GM13977 (cell line): ENCODE measurements at regions not wholly inside any gene's neighbourhood (a gene's known extent, or its start where the extent isn't known, plus 50 kb on each side); places are given as distances from the start of the nearest gene placed in this dataset.

ENCODE experiments used
- DNase-seq: peaks from one replicate; pipeline ENCODE4 v3.0.0; 2012; ENCODE audit warnings: low spot score
- CTCF ChIP-seq: IDR thresholded peaks from 2 replicates; pipeline ENCODE4 v1.5.1; 2012; ENCODE audit warnings: mild to moderate bottlenecking, control low read depth; ENCODE audit not compliant: insufficient read depth; ENCODE audit errors: extremely low read depth, missing control alignments
- in situ Hi-C: fragments of 300-500 bp; cut with MboI; formaldehyde crosslinking; loops from one replicate; pipeline ENCODE4 v1.12.0; 2022; ENCODE audit warnings: low sequenced_read_pairs, low pct_unique_long_range_greater_than_20kb, mixed read lengths, inconsistent platforms; ENCODE audit not compliant: unreplicated experiment

DNA sequence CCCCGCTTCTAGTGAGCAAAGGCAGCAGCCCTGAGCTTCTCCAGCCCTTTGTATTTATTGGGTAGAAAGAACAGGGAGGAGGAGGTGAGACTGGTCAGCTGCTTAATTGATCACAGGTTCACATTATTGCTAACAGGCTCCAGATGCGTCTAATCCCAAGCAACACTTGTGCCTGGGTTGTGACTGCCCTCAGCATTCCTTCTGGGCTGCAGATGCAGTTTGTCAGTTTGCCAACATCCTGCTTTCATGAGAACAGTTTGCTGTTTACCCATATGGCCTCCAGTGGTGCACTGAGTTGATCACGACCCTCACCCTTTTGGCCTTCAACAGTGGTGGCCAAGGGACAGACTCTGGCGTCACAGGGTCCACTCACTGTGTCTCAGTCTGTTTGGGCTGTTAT lies 159.5 kb upstream of the ZNF516 start:
- in situ Hi-C loops = no loop called here

DNA sequence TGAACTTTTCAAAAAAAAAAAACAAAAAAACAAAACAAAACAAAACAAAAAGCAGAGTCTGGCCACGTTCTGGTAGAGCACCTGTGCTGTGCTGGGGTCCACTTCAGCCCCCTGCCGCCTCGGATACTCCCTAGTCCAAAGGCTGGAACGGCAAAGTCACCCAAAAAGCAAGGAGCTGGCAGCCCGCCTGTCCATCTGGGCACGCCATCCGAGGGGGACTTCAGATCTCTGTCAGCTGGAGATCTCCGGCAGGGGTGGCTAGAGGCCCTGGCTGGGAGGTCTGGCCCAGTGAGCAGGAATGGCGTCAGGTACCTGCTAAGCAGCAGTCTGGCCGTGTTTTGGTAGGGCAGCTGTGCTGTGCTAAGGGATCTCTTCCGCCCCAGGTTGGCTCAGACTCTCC lies 152.3 kb upstream of the ZNF516 start:
- in situ Hi-C loops = no loop called here
- no peak for TF ChIP-seq CTCF
- no peak for DNase-seq

More for the DNA sequence above, 159.5 kb upstream of the ZNF516 start:
- no peak for DNase-seq
- TF ChIP-seq CTCF = no peak

DNA sequence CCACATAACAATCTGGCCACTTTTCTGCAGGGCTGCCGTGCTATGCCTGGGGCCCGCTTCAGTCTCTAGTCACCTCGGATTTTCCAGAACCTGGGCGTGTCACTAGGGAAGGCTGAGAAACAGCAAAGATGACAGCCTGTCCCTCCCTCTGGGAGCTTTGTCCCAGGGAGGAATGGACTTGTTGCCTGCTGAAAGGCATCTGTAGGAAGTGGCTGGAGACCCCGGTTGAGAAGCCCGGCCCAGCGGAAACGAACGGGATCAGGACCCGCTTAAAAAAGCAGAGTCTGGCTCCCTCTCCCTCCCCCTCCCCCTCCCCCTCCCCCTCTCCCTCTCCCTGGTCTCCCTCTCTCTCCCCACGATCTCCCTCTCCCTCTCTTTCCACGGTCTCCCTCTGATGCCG lies 149.5 kb upstream of the ZNF516 start:
- no peak for TF ChIP-seq CTCF
- in situ Hi-C loops = no loop called here
- DNase-seq = no peak

DNA sequence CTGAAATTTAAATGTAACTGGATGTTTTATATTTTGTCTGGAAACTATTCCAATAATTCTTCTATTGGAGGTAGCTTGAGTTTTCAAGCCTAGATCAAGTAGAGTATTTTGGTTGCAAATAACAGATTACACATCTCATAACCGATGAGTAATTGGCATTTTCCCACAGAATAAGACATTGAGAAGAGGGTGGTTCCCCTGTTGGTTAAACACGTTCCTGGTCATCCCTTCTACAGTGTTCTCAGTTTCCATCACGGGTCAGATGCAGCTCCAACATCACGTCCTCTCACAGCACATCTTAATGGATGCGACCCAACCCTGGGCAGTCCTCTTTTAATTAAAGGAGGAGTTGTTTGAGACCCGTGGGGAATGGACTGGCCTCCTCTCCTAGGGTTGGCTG lies 149.0 kb upstream of the ZNF516 start:
- no peak for DNase-seq
- in situ Hi-C loops = no loop called here

GRCh38 chr18:76643199-76643598 lies 148.2 kb upstream of the ZNF516 start:
- in situ Hi-C loops = no loop called here
- TF ChIP-seq CTCF = no peak
- DNase-seq = no peak

More for the DNA sequence above, 149.0 kb upstream of the ZNF516 start:
- TF ChIP-seq CTCF = no peak

DNA sequence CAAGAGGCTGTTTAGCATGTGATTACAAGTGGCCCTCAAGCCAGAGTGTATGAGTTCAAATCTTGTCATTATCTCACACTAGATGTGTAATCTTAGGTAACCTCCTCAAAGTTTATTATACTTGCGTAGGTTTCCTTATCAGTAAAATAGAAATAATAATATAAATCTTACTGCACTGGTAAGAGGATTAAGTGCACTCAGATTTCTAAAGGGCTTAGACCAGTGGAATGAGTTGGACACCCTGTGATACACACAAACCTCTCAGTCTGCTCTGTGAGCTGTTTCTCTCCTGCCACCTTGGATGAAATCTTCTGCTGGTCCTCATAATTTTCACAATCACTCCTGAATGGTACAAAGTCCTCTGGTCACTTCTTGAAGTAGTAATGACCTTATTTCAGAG lies 145.4 kb upstream of the ZNF516 start:
- TF ChIP-seq CTCF = no peak

DNA sequence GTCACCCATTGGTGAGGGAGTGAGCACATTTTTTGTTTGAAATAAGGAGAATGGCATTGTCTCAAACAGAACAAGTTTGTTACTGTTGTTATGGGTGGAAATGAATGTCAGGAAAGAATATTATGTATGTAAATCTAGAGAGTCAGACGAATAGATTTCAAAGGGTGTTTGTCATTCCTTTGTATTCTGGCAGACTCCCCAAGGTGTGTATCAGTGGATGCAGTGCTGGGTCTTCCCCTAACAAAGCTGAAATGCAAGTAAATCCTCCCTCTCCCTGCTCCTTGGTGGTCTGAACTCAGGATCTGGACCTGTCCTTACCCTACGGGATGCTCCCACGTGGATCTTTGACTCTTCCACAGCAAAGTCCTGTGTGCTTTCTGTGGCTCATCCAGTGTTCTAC lies 139.5 kb upstream of the ZNF516 start:
- DNase-seq = no peak
- no peak for TF ChIP-seq CTCF
- in situ Hi-C loops = no loop called here

More for the DNA sequence above, 145.4 kb upstream of the ZNF516 start:
- in situ Hi-C loops = no loop called here
- DNase-seq = no peak
